Lower leg skin (tissue), 3 donors: ENCODE measurements at regions not wholly inside any gene's neighbourhood (a gene's known extent, or its start where the extent isn't known, plus 50 kb on each side); places are given as distances from the start of the nearest gene placed in this dataset.

Experiments
- CTCF ChIP-seq, 3 donors: fragments of 450-650 bp; IDR thresholded peaks; one replicate each; pipeline ENCODE4 v1.5.1; 2016; ENCODE audit warnings: antibody characterized with exemption in 3 of 3, mild to moderate bottlenecking in 3 of 3, moderate library complexity in 2 of 3
- POLR2A ChIP-seq, 2 donors: fragments of 450-650 bp; IDR thresholded peaks; one replicate each; pipeline ENCODE4 v1.6.1; 2016 to 2017; ENCODE audit warnings: antibody characterized with exemption in 2 of 2, mild to moderate bottlenecking in 1 of 2, moderate library complexity in 1 of 2

GRCh38 chr3:95297581-95297980 is 1234.7 kb downstream of the NSUN3 start:
- TF ChIP-seq POLR2A (IDR thresholded peaks at IDR 0.05) (no peak), CTCF (IDR thresholded peaks at IDR 0.05) (no peak)
